ENCODE measurements at regions not wholly inside any gene's neighbourhood (a gene's known extent, or its start where the extent isn't known, plus 50 kb on each side); places are given as distances from the start of the nearest gene placed in this dataset.

DNA sequence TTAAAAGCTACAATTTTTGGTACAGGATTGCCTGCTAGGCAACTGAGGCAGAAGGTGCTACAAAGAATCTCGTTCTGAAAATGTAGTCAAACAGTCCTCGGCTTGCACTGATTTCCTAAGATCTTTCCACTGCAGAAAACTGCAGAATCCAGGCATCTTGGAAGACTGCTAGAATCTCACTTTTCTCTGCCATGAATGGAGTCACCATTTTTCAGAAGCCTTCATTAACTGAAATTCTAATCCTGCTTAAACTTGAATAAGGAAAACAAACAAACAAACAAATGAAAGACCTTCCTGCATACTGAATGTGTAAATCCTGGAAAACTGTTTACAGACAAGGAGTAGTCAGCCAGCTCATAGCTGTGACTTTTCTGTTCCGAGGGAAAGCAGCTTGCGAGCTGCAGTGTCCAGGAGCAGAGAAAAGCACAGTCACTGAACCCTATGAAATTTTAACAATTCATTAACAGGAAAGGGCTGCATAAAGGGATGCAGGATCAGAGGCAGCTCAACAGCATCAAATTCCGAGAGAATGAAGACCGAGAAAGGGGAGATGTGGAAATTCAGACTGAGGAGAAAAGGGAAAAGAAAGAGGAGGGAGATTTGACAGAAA lies 210.5 kb upstream of the PIK3C3 start:
- H3K9ac ChIP-seq, result no peak overlapping the region
- peak overlapping the region; percentile 22 for H3K4me3 ChIP-seq
- H3K79me2 ChIP-seq (ENCODE audit: low read depth), result no peaks in the 10 kb centered on the region
- peak; percentile 35 for TF ChIP-seq EZH2 (IDR thresholded peaks at IDR 0.05)
- TF ChIP-seq EZH2phosphoT487 (IDR thresholded peaks at IDR 0.05), result no peak
- H3K4me2 ChIP-seq, result peak overlapping the region; percentile 74
- H3F3A ChIP-seq (ENCODE audit: low read depth), result peaks cover 28% of the 10 kb centered on the region
- no peaks in the 10 kb centered on the region for H3K9me3 ChIP-seq (ENCODE audit: low read depth)
- peaks cover 29% of the 10 kb centered on the region for H3K4me1 ChIP-seq
- H3K27ac ChIP-seq, result peak overlapping the region; percentile 76
- H3K27ac Mint-ChIP-seq, result peak overlapping the region; percentile 58
- H3K36me3 ChIP-seq, result no peaks in the 10 kb centered on the region
- peaks cover 5% of the 10 kb centered on the region for H3K9me3 Mint-ChIP-seq
- peak; percentile 60 for DNase-seq (ENCODE audit: low spot score)
- H4K20me1 ChIP-seq (ENCODE audit: low read depth), result peaks cover 3% of the 10 kb centered on the region
- peak overlapping the region; percentile 71 for H3K4me3 Mint-ChIP-seq
- peaks cover 25% of the 10 kb centered on the region for H3K4me1 Mint-ChIP-seq
- peaks cover 2% of the 10 kb centered on the region for H3K27me3 Mint-ChIP-seq (ENCODE audit: insufficient read depth, low read depth)
- H2AFZ ChIP-seq (replicated peaks), result no peak overlapping the region
- H3K36me3 Mint-ChIP-seq, result peaks cover 3% of the 10 kb centered on the region
- H3K27me3 ChIP-seq, result no peaks in the 10 kb centered on the region

DNA sequence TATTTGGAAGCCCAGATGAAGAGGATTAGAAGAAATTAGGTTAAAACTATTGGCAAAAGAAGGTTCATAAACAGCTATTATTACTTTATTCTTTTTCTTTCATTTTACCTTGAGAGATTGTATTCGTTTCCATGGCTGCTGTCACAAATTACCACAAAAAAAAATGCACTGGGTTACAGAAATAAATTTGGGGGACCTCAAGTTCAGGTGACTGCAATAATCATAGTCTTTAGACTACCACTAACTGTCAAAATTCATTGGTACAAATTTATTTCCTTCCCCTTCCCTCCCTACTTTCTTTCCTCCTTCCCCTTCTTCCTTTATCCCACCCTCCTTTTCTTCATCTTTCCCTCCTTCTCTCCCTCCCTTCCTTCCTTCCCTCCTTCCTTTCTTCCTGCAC lies 217.8 kb upstream of the PIK3C3 start:
- Histone ChIP-seq H3K27me3 (no peaks in the 10 kb centered on the region), H3K4me3 (no peak overlapping the region), H4K20me1 (ENCODE audit: low read depth) (no peaks in the 10 kb centered on the region), H3K9ac (no peak overlapping the region), H3K36me3 (no peaks in the 10 kb centered on the region), H3K79me2 (ENCODE audit: low read depth) (no peaks in the 10 kb centered on the region), H2AFZ (replicated peaks) (no peak overlapping the region), H3K4me2 (no peak overlapping the region), H3F3A (ENCODE audit: low read depth) (no peaks in the 10 kb centered on the region), H3K27ac (no peak overlapping the region), H3K9me3 (ENCODE audit: low read depth) (no peaks in the 10 kb centered on the region), H3K4me1 (no peaks in the 10 kb centered on the region)
- DNase-seq (ENCODE audit: low spot score), result no peak
- peaks cover 9% of the 10 kb centered on the region for H3K9me3 Mint-ChIP-seq
- H3K36me3 Mint-ChIP-seq, result peaks cover 3% of the 10 kb centered on the region
- peaks cover 3% of the 10 kb centered on the region for H3K27me3 Mint-ChIP-seq (ENCODE audit: insufficient read depth, low read depth)
- TF ChIP-seq EZH2 (IDR thresholded peaks at IDR 0.05) (no peak), EZH2phosphoT487 (IDR thresholded peaks at IDR 0.05) (no peak)
- TF ChIP-seq, protein P1, sequence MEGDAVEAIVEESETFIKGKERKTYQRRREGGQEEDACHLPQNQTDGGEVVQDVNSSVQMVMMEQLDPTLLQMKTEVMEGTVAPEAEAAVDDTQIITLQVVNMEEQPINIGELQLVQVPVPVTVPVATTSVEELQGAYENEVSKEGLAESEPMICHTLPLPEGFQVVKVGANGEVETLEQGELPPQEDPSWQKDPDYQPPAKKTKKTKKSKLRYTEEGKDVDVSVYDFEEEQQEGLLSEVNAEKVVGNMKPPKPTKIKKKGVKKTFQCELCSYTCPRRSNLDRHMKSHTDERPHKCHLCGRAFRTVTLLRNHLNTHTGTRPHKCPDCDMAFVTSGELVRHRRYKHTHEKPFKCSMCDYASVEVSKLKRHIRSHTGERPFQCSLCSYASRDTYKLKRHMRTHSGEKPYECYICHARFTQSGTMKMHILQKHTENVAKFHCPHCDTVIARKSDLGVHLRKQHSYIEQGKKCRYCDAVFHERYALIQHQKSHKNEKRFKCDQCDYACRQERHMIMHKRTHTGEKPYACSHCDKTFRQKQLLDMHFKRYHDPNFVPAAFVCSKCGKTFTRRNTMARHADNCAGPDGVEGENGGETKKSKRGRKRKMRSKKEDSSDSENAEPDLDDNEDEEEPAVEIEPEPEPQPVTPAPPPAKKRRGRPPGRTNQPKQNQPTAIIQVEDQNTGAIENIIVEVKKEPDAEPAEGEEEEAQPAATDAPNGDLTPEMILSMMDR (IDR thresholded peaks at IDR 0.05), result no peak
- H3K4me3 Mint-ChIP-seq, result no peak overlapping the region
- no peak overlapping the region for H3K27ac Mint-ChIP-seq
- H3K4me1 Mint-ChIP-seq, result no peaks in the 10 kb centered on the region

DNA sequence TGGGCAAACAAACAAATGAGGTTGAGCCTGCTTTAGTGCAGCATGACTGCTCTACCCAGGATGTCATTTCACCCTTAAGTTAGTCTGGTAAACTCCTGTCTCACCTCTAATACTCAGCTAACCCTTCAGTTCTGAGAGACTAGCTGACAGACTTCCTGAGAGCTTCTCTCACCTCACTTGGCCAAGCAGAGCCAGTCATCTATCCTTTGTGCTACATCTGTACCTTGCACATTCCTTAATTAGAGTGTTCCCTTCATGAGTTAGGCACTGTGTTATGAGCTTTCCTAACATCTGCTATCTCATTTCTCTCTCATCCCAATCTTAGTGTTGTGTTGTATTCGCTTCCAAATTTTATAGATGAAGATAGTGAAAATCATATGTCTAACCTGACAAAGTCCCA lies 220.1 kb upstream of the PIK3C3 start:
- Histone ChIP-seq H3K36me3 (no peaks in the 10 kb centered on the region), H3K79me2 (ENCODE audit: low read depth) (no peaks in the 10 kb centered on the region), H4K20me1 (ENCODE audit: low read depth) (no peaks in the 10 kb centered on the region), H3K9ac (no peak overlapping the region), H3K4me2 (no peak overlapping the region), H3F3A (ENCODE audit: low read depth) (no peaks in the 10 kb centered on the region), H3K4me1 (no peaks in the 10 kb centered on the region), H3K27ac (no peak overlapping the region), H3K27me3 (no peaks in the 10 kb centered on the region), H3K4me3 (no peak overlapping the region), H2AFZ (replicated peaks) (no peak overlapping the region), H3K9me3 (ENCODE audit: low read depth) (no peaks in the 10 kb centered on the region)
- TF ChIP-seq EZH2phosphoT487 (IDR thresholded peaks at IDR 0.05) (no peak), EZH2 (IDR thresholded peaks at IDR 0.05) (no peak)
- TF ChIP-seq, protein P1 (IDR thresholded peaks at IDR 0.05), result no peak
- peaks cover 3% of the 10 kb centered on the region for H3K27me3 Mint-ChIP-seq (ENCODE audit: insufficient read depth, low read depth)
- peaks cover 5% of the 10 kb centered on the region for H3K9me3 Mint-ChIP-seq
- H3K36me3 Mint-ChIP-seq, result no peaks in the 10 kb centered on the region
- H3K4me1 Mint-ChIP-seq, result no peaks in the 10 kb centered on the region
- DNase-seq (ENCODE audit: low spot score), result no peak
- no peak overlapping the region for H3K27ac Mint-ChIP-seq
- no peak overlapping the region for H3K4me3 Mint-ChIP-seq

DNA sequence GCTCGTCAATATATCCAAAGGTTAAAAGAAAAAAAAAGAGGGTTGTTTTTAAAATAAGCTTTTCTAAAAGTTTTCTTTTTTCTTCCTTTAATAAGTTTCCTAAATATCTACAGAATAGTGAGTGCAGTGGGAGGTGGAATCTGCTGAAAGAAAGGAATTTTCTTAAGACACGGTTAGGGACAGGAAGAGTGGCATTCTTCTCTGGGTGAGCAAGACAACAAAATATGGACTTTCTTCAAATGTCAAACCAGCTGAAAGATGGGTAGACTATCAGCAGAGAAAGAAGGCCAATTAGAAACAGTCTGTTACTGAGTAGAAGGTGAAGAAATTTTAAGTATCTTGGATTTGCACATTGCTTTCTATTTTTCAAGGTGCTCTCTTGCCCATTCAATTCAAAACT lies 222.7 kb upstream of the PIK3C3 start:
- Histone ChIP-seq H3K4me1 (no peaks in the 10 kb centered on the region), H4K20me1 (ENCODE audit: low read depth) (no peaks in the 10 kb centered on the region), H3K27ac (no peak overlapping the region), H3F3A (ENCODE audit: low read depth) (no peaks in the 10 kb centered on the region), H3K36me3 (no peaks in the 10 kb centered on the region), H3K4me2 (no peak overlapping the region), H3K9ac (no peak overlapping the region), H3K4me3 (no peak overlapping the region), H3K27me3 (no peaks in the 10 kb centered on the region), H3K79me2 (ENCODE audit: low read depth) (no peaks in the 10 kb centered on the region), H3K9me3 (ENCODE audit: low read depth) (no peaks in the 10 kb centered on the region), H2AFZ (replicated peaks) (no peak overlapping the region)
- DNase-seq (ENCODE audit: low spot score), result no peak
- no peaks in the 10 kb centered on the region for H3K36me3 Mint-ChIP-seq
- H3K27ac Mint-ChIP-seq, result no peak overlapping the region
- peaks cover 3% of the 10 kb centered on the region for H3K27me3 Mint-ChIP-seq (ENCODE audit: insufficient read depth, low read depth)
- H3K4me1 Mint-ChIP-seq, result no peaks in the 10 kb centered on the region
- H3K4me3 Mint-ChIP-seq, result no peak overlapping the region
- TF ChIP-seq, protein P1 (IDR thresholded peaks at IDR 0.05), result no peak
- no peak for TF ChIP-seq EZH2phosphoT487 (IDR thresholded peaks at IDR 0.05)
- TF ChIP-seq EZH2 (IDR thresholded peaks at IDR 0.05), result no peak
- no peaks in the 10 kb centered on the region for H3K9me3 Mint-ChIP-seq
